ENCODE measurements at regions not wholly inside any gene's neighbourhood (a gene's known extent, or its start where the extent isn't known, plus 50 kb on each side); places are given as distances from the start of the nearest gene placed in this dataset.

- TF ChIP-seq OSR1 (CRISPR knock-in tag; IDR thresholded peaks at IDR 0.05) (no peak), CSRNP3 (CRISPR knock-in tag; IDR thresholded peaks at IDR 0.05) (no peak), ZNF565 (CRISPR knock-in tag; conservative IDR thresholded peaks at IDR 0.05; ENCODE audit: low read depth) (no peak), BACH2 (CRISPR knock-in tag; IDR thresholded peaks at IDR 0.05; ENCODE audit: borderline replicate concordance) (no peak), ISL1 (CRISPR knock-in tag; IDR thresholded peaks at IDR 0.05) (no peak), TSHZ2 (CRISPR knock-in tag; IDR thresholded peaks at IDR 0.05) (no peak), CREB5 (CRISPR knock-in tag; IDR thresholded peaks at IDR 0.05; ENCODE audit: low read depth) (no peak), PPARA (CRISPR knock-in tag; IDR thresholded peaks at IDR 0.05; ENCODE audit: borderline replicate concordance) (no peak), ZC3H10 (CRISPR knock-in tag; IDR thresholded peaks at IDR 0.05) (no peak), SNAI2 (CRISPR knock-in tag; IDR thresholded peaks at IDR 0.05) (no peak), TOX (CRISPR knock-in tag; IDR thresholded peaks at IDR 0.05; ENCODE audit: borderline replicate concordance) (no peak), ESRRG (CRISPR knock-in tag; IDR thresholded peaks at IDR 0.05) (no peak), ZNF70 (CRISPR knock-in tag; IDR thresholded peaks at IDR 0.05) (no peak), CSDC2 (CRISPR knock-in tag; IDR thresholded peaks at IDR 0.05) (no peak), ZNF8 (CRISPR knock-in tag; IDR thresholded peaks at IDR 0.05) (no peak)
- TF ChIP-seq, protein P1, sequence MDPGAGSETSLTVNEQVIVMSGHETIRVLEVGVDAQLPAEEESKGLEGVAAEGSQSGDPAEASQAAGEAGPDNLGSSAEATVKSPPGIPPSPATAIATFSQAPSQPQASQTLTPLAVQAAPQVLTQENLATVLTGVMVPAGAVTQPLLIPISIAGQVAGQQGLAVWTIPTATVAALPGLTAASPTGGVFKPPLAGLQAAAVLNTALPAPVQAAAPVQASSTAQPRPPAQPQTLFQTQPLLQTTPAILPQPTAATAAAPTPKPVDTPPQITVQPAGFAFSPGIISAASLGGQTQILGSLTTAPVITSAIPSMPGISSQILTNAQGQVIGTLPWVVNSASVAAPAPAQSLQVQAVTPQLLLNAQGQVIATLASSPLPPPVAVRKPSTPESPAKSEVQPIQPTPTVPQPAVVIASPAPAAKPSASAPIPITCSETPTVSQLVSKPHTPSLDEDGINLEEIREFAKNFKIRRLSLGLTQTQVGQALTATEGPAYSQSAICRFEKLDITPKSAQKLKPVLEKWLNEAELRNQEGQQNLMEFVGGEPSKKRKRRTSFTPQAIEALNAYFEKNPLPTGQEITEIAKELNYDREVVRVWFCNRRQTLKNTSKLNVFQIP (CRISPR knock-in tag; IDR thresholded peaks at IDR 0.05; ENCODE audit: borderline replicate concordance, low read depth), result no peak
- no peak for ATAC-seq
These were observed 1813.5 kb upstream of the CDH6 start for GRCh38 chr5:29380029-29380428.

GRCh38 chr5:29379619-29380018 lies 1813.9 kb upstream of the CDH6 start:
- no peak for ATAC-seq
- TF ChIP-seq ZNF565 (CRISPR knock-in tag; conservative IDR thresholded peaks at IDR 0.05; ENCODE audit: low read depth) (no peak), CREB5 (CRISPR knock-in tag; IDR thresholded peaks at IDR 0.05; ENCODE audit: low read depth) (no peak), GLIS3 (CRISPR knock-in tag; IDR thresholded peaks at IDR 0.05) (no peak), RARB (CRISPR knock-in tag; IDR thresholded peaks at IDR 0.05) (no peak)

- TF ChIP-seq ZC3H10 (CRISPR knock-in tag; IDR thresholded peaks at IDR 0.05) (no peak), ZNF70 (CRISPR knock-in tag; IDR thresholded peaks at IDR 0.05) (no peak), BACH2 (CRISPR knock-in tag; IDR thresholded peaks at IDR 0.05; ENCODE audit: borderline replicate concordance) (no peak), TOX (CRISPR knock-in tag; IDR thresholded peaks at IDR 0.05; ENCODE audit: borderline replicate concordance) (no peak)
- ATAC-seq, result no peak
These were observed 1815.4 kb upstream of the CDH6 start for GRCh38 chr5:29378104-29378503.

GRCh38 chr5:29370248-29370647 lies 1823.2 kb upstream of the CDH6 start:
- ATAC-seq, result no peak
- TF ChIP-seq TCF4 (CRISPR knock-in tag; IDR thresholded peaks at IDR 0.05; ENCODE audit: borderline replicate concordance) (no peak), OSR1 (CRISPR knock-in tag; IDR thresholded peaks at IDR 0.05) (no peak), ZC3H10 (CRISPR knock-in tag; IDR thresholded peaks at IDR 0.05) (no peak), ZFP3 (CRISPR knock-in tag; IDR thresholded peaks at IDR 0.05) (no peak), CSRNP3 (CRISPR knock-in tag; IDR thresholded peaks at IDR 0.05) (no peak), ZNF70 (CRISPR knock-in tag; IDR thresholded peaks at IDR 0.05) (no peak), GLIS3 (CRISPR knock-in tag; IDR thresholded peaks at IDR 0.05) (no peak), TSHZ2 (CRISPR knock-in tag; IDR thresholded peaks at IDR 0.05) (no peak), RARB (CRISPR knock-in tag; IDR thresholded peaks at IDR 0.05) (no peak), TOX (CRISPR knock-in tag; IDR thresholded peaks at IDR 0.05; ENCODE audit: borderline replicate concordance) (no peak), CSDC2 (CRISPR knock-in tag; IDR thresholded peaks at IDR 0.05) (no peak), SNAI2 (CRISPR knock-in tag; IDR thresholded peaks at IDR 0.05) (no peak)

Measured in SK-N-SH treated with all-trans-retinoic acid at 6 μM for 48 hours (cell line).